GOT3 (cell line): ENCODE measurements at regions not wholly inside any gene's neighbourhood (a gene's known extent, or its start where the extent isn't known, plus 50 kb on each side); places are given as distances from the start of the nearest gene placed in this dataset.

Source experiments
- DNase-seq: peaks from one replicate; lab custom pipeline; 2025; ENCODE audit warnings: mixed read lengths; lab: John Stamatoyannopoulos, UW

DNA sequence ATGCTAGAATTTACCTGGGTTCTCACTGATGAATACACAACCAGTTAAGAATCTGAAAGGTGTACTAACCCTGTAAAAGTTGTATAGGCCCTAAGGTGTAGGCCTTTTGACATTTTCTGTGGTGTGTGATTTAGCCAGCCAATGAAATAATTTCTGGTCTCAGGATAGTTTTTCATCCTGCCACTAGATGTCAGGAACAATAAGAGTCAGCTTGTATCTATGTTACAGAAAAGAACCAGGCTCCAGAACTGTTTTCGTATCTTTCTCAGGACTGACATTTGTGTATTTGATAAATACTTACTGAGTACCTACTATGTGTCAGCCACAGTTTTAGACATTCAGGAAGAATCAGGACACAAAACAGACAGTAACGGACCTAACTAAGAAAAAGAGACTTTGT is 673.6 kb upstream of the TENM3 start:
- DNase-seq: no peak

- DNase-seq: no peak
Measured at GRCh38 chr4:181578911-181579310, 664.3 kb upstream of the TENM3 start.

DNA sequence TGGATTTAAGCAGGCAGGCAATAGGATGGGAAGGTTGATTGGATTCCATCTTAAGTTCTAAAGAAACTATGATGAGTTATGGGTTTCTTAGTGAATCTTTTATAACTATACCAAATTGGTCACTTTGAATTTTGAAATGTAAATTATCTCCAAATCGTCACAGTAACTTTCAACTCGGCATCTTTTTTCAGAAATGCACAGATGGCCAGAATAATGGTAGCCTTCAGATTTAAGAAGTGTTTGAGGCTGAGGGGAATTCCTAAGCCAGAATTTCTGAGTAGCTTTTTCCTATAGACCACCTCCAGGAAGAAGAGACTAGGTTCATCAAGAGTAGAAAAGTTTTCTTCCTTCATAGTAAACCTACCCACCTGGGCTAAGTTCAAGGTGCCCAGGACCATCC is 663.7 kb upstream of the TENM3 start:
- no peak for DNase-seq

DNA sequence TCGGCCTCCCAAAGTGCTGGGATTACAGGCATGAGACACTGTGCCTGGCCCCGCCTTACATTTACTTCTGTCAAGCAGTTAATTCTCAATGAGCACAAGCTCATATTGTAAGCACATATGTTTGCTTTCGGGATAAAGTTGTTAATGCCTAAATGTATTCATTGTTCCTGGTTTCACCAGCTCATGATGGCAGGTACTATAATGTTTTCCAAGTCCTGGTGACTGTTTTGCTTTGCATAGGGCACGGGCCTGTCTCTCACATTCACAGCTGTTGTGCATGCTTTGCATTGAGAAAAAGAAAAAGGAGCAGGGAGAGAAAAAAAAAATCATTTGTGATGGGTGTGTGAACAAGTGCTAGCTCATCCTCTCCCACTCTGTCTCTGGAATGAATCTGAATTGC is 661.2 kb upstream of the TENM3 start:
- DNase-seq: no peak

DNA sequence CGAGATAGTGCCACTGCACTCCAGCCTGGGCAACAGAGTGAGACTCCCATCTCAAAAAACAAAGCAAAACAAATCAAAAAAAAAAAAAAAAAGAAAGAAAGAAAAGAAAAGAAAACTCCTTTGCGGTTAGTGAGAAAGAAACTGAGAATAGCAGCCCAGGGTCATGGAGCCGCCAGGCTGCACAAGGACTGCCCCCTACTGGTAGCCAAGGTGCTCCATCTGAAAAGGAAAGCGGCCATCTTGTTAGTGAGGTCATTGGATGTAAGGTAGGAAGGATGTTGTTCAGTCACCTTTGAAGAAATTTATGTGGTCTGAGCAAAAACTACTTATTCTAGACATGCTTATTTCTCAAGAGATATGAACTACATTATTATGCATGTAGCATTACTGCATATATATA is 660.6 kb upstream of the TENM3 start:
- DNase-seq: no peak

- no peak for DNase-seq
Measured at GRCh38 chr4:181588733-181589302, 654.4 kb upstream of the TENM3 start.

- no peak for DNase-seq
Measured at GRCh38 chr4:181592221-181592745, 650.9 kb upstream of the TENM3 start.

GRCh38 chr4:181593703-181594102 is 649.5 kb upstream of the TENM3 start:
- DNase-seq: no peak

DNA sequence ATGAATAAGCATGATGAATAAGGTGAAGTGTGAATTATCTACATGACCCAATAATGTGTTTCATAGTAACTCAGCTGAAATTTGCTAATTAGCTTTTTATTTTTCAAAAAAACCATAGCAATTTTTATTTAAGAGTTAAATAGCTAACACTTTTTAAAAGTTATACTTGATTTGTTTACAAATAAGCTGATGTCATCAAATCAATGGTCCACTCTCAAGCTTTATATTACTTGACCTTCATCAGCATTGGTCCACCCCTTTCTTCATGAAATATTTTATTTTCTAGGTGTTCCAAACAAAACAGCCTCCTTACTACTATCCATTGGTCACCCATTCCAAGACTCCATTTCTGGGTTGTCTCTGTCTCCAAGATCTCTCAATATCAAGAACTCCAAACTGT is 649.0 kb upstream of the TENM3 start:
- DNase-seq: no peak

DNA sequence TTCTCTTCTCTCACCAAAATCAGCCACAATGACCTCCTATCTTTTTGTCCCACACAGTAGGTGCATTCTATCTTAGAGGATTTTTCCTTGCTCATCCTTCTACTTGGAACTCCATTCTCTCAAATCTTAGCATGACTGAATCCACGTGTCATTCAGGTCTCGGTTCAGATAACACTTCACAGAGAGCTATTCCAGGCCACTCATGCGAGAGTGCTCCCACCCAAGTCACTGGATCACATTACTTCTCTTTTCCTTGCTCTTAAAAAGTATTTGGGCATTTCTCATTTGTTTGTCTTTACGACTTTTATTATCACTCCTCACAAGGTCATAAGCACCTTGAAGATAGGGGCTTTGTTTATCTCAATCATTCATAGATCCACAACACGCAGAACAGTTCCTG is 647.5 kb upstream of the TENM3 start:
- no peak for DNase-seq

DNA sequence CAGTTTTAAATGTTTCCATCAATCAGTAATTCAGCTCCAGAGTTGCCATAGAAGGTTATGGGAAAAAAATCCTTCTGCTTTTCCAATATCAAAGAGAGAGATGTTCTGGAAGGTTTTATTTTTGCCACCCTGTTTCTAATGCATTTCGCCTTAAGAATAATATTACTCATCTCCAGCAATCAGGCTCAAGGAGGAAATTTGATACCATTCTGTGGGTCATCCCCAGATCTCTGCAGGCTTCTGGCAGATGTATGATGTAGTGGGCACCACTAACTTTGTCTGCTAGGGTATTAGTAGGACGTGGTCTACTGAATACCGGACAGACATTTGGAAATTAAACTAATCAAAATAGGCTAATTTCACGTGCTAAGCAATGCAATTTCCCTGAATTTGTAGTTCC is 645.4 kb upstream of the TENM3 start:
- no peak for DNase-seq

DNA sequence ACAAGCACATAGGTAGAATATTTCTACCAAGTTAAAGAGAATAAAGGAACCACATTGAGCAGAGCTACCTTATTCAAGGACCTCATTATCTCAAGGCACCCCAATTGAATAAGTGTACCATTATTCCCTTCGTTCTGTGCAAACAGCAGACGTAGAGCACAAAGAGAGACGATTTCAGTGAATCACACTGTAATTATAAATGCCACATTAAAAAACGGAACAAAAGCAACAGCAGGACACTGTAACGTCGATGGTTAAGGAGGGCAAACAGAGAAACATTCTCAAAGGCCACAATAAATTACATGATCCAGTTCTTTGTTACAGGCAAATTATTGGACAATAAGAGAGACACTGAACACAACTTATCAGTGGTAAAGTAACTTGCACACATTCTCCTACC is 644.1 kb upstream of the TENM3 start:
- DNase-seq: no peak

DNA sequence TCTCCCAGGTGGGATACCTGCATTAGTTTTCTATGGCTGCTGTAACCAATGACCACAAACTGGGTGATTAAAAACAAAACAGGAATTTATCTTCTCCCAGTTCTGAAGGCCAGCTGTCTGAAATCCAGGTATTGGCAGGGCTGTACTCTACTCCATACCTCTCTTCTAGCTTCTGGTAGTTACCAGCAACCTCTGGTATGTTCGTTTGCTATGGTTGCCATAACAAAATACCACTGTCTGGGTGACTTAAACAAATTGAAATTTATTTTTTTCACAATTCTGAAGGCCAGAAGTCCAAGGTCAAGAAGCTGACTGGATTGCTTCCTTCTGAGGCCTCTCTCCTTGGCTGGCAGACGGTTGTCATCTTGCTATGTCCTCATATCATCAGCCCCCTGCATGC is 642.1 kb upstream of the TENM3 start:
- DNase-seq: no peak

DNA sequence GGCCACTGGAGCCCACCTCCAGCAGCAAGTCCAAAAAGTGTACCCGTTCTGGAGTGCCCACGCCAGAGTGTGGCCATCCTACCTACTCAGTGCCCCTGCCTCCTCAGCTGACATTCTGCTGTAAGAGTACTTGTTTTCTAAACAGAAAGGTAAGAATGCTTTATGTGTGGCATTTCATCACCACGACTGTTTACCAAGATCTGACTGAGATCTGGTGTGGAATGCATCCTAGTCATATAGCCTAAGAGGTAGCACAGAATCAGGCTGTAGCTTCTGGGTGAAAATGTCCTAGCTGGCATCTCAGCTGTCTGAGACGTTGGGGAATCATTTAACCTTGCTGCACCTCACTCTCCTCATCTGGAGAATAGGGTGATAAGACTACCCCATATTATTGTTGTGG is 638.7 kb upstream of the TENM3 start:
- DNase-seq: no peak

GRCh38 chr4:181606300-181606699 is 636.9 kb upstream of the TENM3 start:
- DNase-seq: no peak

GRCh38 chr4:181608181-181608580 is 635.0 kb upstream of the TENM3 start:
- DNase-seq: no peak

DNA sequence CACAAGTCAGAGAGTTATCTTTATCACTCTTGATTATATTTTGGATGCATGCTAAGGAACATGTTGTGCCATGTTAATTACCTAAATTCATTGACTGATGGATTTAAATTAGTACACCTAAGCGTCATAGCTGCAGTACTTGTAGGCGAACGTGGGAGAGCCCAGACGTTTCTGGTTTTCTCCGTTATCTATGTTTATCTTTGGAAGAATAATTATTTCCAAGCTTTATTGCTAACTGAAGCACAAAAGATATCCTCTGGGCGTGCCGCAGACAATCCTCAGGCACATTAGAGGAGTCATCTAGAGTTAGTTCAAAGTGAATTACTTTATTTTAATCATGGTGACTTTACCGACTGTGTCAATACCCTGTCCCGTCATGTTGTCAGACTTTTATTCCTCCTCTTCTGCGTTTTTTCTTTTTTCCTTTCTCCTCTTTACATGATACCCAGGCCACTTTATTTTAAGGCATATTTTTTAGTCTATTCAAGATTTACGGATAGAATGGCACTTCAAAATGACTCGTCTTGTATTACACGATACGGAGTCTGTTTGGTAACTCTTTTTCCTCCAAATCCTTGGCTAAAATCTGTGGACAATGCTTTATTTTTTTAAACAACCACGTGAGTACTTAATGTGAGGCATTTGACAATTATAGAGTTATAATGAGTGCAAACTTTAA is 632.0 kb upstream of the TENM3 start:
- DNase-seq: no peak

DNA sequence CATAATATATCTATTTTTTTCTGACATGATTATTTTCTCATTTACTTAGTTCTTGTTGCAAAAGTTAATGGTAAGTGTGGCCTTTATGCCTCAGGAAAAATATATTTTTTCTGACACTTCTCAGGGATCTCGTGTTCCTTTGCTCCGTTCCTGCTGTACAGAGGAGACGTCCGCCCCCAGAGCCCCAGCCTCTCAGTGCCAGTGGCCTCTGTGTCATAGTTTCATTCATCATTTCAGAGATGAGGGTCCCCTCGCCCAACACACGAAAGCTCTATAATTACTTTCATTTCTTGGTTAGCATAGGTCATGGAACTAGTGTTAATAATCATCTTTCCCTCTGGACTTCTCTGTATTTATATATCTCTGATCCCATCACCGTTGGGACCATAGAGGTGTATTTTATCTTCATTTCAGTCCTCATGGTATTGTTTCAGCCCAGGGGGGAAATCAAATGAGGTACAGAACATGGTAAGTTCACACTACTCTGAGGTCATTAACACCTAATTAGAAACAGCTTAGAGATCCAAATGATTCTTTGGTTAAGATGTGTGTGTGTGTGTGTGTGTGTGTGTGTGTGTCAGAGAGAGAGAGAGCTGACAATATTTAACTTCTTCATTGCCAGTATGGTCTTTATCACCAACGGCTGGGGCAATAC is 631.1 kb upstream of the TENM3 start:
- no peak for DNase-seq

GRCh38 chr4:181613200-181613599 is 630.0 kb upstream of the TENM3 start:
- no peak for DNase-seq

DNA sequence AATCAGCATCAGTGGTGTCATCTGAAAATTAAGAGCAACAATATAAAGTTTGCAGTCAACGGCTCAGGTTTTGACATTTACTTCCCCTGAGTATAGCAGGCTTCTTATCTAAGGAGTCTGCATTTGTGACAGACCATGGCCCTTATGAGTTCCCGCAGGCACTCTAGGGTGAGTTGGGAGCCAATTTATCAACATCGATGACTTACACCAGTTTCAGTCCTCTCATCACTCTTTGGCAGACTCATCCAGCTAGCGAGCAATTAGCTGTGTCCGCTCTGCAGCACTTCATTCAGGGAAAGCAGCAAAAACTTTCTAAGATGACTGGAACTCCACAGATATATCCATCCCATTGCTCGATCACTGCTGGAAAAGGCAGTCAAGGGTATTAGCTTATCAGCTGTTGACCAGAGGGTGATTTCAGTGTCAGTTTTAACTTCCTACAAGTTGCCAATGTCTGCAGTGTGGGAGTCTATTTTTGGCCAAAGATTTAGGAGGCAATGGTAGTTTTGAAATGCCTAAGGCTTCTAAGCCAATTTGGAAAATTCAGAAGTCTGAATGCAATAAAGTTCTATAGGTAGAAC is 625.1 kb upstream of the TENM3 start:
- DNase-seq: no peak

GRCh38 chr4:181618896-181619295 is 624.3 kb upstream of the TENM3 start:
- DNase-seq: no peak

GRCh38 chr4:181619651-181620050 is 623.6 kb upstream of the TENM3 start:
- no peak for DNase-seq
